Mesodermal cell (in vitro differentiated cells): ENCODE measurements at regions not wholly inside any gene's neighbourhood (a gene's known extent, or its start where the extent isn't known, plus 50 kb on each side); places are given as distances from the start of the nearest gene placed in this dataset.

ENCODE experiments used
- H3K27ac ChIP-seq: 2 replicates; pipeline ENCODE4 v1.7.0; 2013; ENCODE audit warnings: mild to moderate bottlenecking, low read depth, low read length, moderate library complexity; ENCODE audit not compliant: severe bottlenecking
- H3K36me3 ChIP-seq: 2 replicates; pipeline ENCODE4 v1.7.1; 2013; ENCODE audit warnings: mild to moderate bottlenecking, low read length, moderate library complexity; ENCODE audit not compliant: control insufficient read depth, insufficient read depth
- H3K4me1 ChIP-seq: one replicate; pipeline ENCODE4 v1.7.1; 2013; ENCODE audit warnings: mild to moderate bottlenecking, low read length; ENCODE audit not compliant: insufficient read depth, control insufficient read depth, poor library complexity, severe bottlenecking
- H3K4me3 ChIP-seq: 2 replicates; pipeline ENCODE4 v1.7.0; 2013; ENCODE audit warnings: low read length, control low read depth, mild to moderate bottlenecking; ENCODE audit not compliant: insufficient read depth, poor library complexity, severe bottlenecking; ENCODE audit errors: extremely low read depth
- H3K9me3 ChIP-seq: 2 replicates; pipeline ENCODE4 v1.7.1; 2013; ENCODE audit warnings: mild to moderate bottlenecking, low read length, moderate library complexity; ENCODE audit not compliant: control insufficient read depth
- WGBS, 2 experiments: methylation state at CpG; one replicate each; pipeline ENCODE4 v1.1.5; 2013; ENCODE audit warnings: missing lambda C conversion rate in 2 of 2; ENCODE audit not compliant: insufficient coverage in 2 of 2; 5-methylcytosine and 5-hydroxymethylcytosine counted together

GRCh38 chr21:35938446-35938845, 121.9 kb downstream of the SETD4 start:
- peaks cover 7% of the 10 kb centered on the region for H3K4me1 ChIP-seq
- no peaks in the 10 kb centered on the region for H3K9me3 ChIP-seq
- H3K4me3 ChIP-seq, result no peak overlapping the region
- WGBS, 2 experiments, result no CpG with 5 or more reads among the region's 2 CpGs
- H3K36me3 ChIP-seq, result no peaks in the 10 kb centered on the region
- H3K27ac ChIP-seq, result no peak overlapping the region

DNA sequence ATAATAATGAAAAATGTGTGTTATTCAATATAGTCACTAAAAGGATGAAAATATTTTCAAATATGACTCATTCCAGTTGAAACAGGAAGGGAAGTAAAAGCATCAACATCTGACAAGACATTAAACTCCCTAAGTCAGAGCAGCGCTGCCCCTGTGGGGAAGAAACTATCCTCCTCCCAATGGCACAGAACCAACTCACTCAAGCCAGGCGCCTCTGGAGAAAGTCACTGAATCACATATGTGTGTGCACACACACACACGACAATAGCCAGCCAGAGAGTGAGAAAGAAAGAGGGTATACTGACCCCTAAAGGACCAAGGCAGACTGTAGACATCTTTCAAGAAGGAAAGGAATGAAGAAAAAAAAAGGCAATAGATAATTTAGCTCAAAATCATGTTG, 126.9 kb downstream of the SETD4 start:
- Histone ChIP-seq H3K27ac (no peak overlapping the region), H3K4me1 (peaks cover 7% of the 10 kb centered on the region), H3K36me3 (no peaks in the 10 kb centered on the region), H3K4me3 (no peak overlapping the region), H3K9me3 (no peaks in the 10 kb centered on the region)
- 80 to 85% methylated on average over 1 to 2 of the region's 3 CpGs for WGBS, 2 experiments

- Histone ChIP-seq H3K36me3 (no peaks in the 10 kb centered on the region), H3K27ac (peak overlapping the region; percentile 83), H3K4me1 (peaks cover 7% of the 10 kb centered on the region), H3K9me3 (no peaks in the 10 kb centered on the region), H3K4me3 (no peak overlapping the region)
- WGBS, 2 experiments, result 75 to 86% methylated on average over 7 of the region's 11 CpGs
Observed at GRCh38 chr21:35932232-35932911, 128.0 kb downstream of the SETD4 start.

- Histone ChIP-seq H3K9me3 (no peaks in the 10 kb centered on the region), H3K36me3 (no peaks in the 10 kb centered on the region), H3K27ac (no peak overlapping the region), H3K4me3 (no peak overlapping the region), H3K4me1 (peaks cover 10% of the 10 kb centered on the region)
- WGBS, 2 experiments, result 96 to 98% methylated on average over 4 to 5 of the region's 6 CpGs
Observed at GRCh38 chr21:35929901-35930300, 130.4 kb downstream of the SETD4 start.

GRCh38 chr21:35927262-35927661, 133.1 kb downstream of the SETD4 start:
- peaks cover 3% of the 10 kb centered on the region for H3K4me1 ChIP-seq
- no peak overlapping the region for H3K27ac ChIP-seq
- no peaks in the 10 kb centered on the region for H3K36me3 ChIP-seq
- no peak overlapping the region for H3K4me3 ChIP-seq
- no peaks in the 10 kb centered on the region for H3K9me3 ChIP-seq
- WGBS, 2 experiments, result 60 to 77% methylated on average over 4 of the region's 7 CpGs

DNA sequence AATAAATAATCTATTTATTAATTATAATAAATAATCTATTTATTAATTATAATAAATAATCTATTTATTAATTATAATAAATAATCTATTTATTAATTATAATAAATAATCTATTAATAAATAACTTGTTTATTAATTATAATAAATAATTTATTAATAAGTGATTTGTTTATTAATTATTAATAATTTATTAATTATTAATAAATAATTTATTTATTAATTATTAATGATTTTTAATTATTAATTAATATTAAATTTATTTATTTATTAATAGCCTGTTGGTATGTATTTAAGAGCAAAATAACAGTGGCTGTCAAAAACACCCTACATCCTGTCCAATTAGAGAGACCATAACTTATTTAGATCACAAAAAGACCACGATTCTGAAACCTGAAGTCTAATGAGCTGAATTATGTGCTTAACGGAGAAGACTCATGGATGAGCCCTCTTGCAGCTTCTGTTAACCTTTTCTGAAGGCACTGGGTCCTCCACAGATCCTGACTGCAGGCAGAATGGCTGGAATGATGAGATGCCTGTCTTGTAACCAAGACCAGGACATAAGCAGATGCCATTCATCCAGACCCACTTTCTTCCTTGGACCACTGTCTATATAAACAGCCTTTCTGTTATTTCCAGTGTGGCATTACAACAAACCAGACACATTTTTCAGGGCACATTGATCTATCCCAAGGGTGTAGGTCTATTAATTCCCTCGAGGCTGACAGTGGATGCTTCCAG, 134.2 kb downstream of the SETD4 start:
- 82 to 89% methylated on average over 2 of the region's 3 CpGs for WGBS, 2 experiments
- Histone ChIP-seq H3K27ac (no peak overlapping the region), H3K4me1 (peaks cover 3% of the 10 kb centered on the region), H3K4me3 (no peak overlapping the region), H3K9me3 (no peaks in the 10 kb centered on the region), H3K36me3 (no peaks in the 10 kb centered on the region)

DNA sequence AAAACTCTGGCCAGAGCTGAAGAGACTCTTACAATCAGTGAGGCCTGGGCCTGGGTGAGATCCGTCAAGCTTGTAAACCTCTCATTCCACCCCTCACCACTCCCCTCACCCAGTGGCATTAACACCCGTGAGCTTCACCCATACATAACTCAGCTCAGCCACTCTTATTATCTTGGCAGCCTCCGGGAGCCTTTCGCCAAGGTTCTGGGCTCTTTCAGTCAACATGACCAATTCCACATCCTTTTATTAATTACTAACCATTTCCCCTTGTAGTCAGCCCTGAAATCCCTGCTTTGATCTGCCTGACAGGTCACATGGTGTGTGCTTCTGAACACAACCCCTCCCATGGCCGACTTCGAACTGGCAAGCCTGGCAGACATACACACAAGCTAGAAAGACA, 134.8 kb downstream of the SETD4 start:
- H3K36me3 ChIP-seq, result no peaks in the 10 kb centered on the region
- peaks cover 3% of the 10 kb centered on the region for H3K4me1 ChIP-seq
- H3K27ac ChIP-seq, result peak overlapping the region; percentile 18
- no peaks in the 10 kb centered on the region for H3K9me3 ChIP-seq
- WGBS, 2 experiments, result 73 to 82% methylated on average over 2 to 4 of the region's 6 CpGs
- H3K4me3 ChIP-seq, result no peak overlapping the region

DNA sequence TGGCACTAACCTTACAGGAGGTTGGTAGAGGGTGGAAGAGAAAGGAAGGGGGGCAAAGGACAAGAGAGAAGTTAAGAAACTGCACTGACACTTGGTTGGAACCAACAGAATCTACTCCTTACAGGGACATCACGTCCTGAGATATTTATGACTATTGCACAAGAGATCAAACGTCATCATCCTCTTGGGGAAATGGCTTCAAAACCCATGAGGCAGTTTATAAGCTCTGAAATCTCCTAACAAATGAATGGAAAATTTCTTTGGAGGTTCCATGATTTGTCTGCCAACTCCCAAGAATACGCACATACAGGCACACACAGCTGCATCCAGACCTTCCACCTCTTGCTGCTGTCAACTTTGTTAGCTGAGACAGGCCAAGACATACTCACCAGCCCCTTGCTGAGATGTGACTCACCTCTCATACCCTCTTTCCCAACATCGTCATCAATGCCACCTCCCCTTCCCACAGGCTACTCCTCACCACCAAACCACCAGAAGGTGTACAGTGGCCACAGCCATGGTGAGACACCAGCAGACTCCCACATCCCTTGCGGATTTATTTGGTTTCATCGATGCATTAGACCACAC, 135.5 kb downstream of the SETD4 start:
- H3K27ac ChIP-seq, result no peak overlapping the region
- no peak overlapping the region for H3K4me3 ChIP-seq
- 93 to 100% methylated on average over 3 of the region's 6 CpGs for WGBS, 2 experiments
- H3K4me1 ChIP-seq, result peaks cover 3% of the 10 kb centered on the region
- H3K36me3 ChIP-seq, result no peaks in the 10 kb centered on the region
- H3K9me3 ChIP-seq, result no peaks in the 10 kb centered on the region

- no peaks in the 10 kb centered on the region for H3K9me3 ChIP-seq
- peaks cover 3% of the 10 kb centered on the region for H3K4me1 ChIP-seq
- 86 to 93% methylated on average over 1 to 2 of the region's 5 CpGs for WGBS, 2 experiments
- no peaks in the 10 kb centered on the region for H3K36me3 ChIP-seq
- no peak overlapping the region for H3K4me3 ChIP-seq
- H3K27ac ChIP-seq, result no peak overlapping the region
Observed at GRCh38 chr21:35923971-35924370, 136.4 kb downstream of the SETD4 start.

- no peak overlapping the region for H3K27ac ChIP-seq
- H3K4me3 ChIP-seq, result no peak overlapping the region
- WGBS, 2 experiments, result 85 to 92% methylated on average over 3 to 4 of the region's 5 CpGs
- no peaks in the 10 kb centered on the region for H3K9me3 ChIP-seq
- peaks cover 3% of the 10 kb centered on the region for H3K4me1 ChIP-seq
- no peaks in the 10 kb centered on the region for H3K36me3 ChIP-seq
Observed at GRCh38 chr21:35922618-35923017, 137.7 kb downstream of the SETD4 start.

DNA sequence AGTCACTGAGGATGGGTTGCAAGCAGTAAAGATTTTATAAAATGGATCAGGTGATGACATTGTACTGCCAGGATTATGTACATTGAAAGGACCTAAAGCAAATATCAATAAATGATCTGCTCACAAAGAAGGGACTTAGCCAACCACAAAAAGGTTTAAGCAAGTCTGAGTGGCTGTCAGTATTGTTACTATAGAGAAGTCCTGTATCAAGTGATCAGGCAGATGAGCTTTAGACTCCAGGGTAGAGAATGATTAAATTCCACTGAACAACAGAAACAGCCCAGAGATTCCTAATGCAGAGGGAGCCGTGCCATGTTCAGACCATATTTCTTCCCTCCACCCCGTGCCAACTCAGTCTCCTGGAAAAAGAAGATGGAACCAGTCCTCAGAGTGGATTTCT, 138.9 kb downstream of the SETD4 start:
- Histone ChIP-seq H3K4me3 (no peak overlapping the region), H3K4me1 (peaks cover 3% of the 10 kb centered on the region), H3K27ac (no peak overlapping the region), H3K9me3 (no peaks in the 10 kb centered on the region), H3K36me3 (no peaks in the 10 kb centered on the region)
- 100% methylated on average over 1 of the region's 2 CpGs; no CpG with 5 or more reads in 1 of the 2 experiments for WGBS, 2 experiments
